ENCODE measurements at regions not wholly inside any gene's neighbourhood (a gene's known extent, or its start where the extent isn't known, plus 50 kb on each side); places are given as distances from the start of the nearest gene placed in this dataset.

DNA sequence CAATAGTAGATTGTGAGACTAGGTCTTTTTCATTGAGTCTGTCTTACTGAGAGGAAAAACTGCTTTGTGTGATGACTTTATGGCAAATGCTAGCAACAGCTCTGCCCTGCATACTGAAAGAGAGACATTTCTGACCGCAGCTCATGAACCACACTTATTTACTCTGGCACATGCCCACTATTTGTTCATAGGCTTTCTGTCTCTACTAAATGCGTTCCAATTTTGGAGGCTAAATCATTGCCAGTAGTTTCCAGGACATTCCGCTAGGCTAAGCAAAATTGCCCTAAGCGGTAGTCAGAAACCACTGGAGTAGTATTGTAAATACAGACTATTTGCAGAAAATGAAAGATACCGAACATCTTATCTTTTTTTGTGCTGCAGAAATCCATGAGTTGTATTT, 55.6 kb upstream of the DLX6 start:
- TF ChIP-seq EZH2 (IDR thresholded peaks at IDR 0.05; ENCODE audit: borderline replicate concordance, low read depth, low read length, poor library complexity, severe bottlenecking), result no peak
- no peak for TF ChIP-seq CTCF (conservative IDR thresholded peaks at IDR 0.05; ENCODE audit: low read depth, low read length)
- Histone ChIP-seq H3K27ac (ENCODE audit: low read depth, low read length, poor library complexity, severe bottlenecking) (no peak overlapping the region), H3K4me3 (ENCODE audit: low read depth, low read length, poor library complexity, severe bottlenecking) (no peak overlapping the region), H3K4me1 (ENCODE audit: insufficient read depth, low read length, poor library complexity, severe bottlenecking) (no peaks in the 10 kb centered on the region), H3K9me3 (ENCODE audit: low read depth, low read length, poor library complexity, severe bottlenecking) (no peaks in the 10 kb centered on the region), H3K36me3 (ENCODE audit: insufficient read depth, low read length, poor library complexity, severe bottlenecking) (no peaks in the 10 kb centered on the region), H3K27me3 (replicated peaks; ENCODE audit: insufficient read depth, low read depth, low read length, poor library complexity) (no peaks in the 10 kb centered on the region)
- CTCF ChIA-PET, result no interaction called here
- POLR2A ChIA-PET (ENCODE audit: low non-redundant PET), result no interaction called here
- no TSS peak for BruUV-seq (replicated peaks)
- intact Hi-C loops (cut with micrococcal nuclease; ENCODE audit: unreplicated experiment), result loop anchor here (10.0 kb wide), 1 partner anchor 55 kb away; the partner anchor contains the start of gene DLX6
- DNase-seq (ENCODE audit: low spot score), result no peak

DNA sequence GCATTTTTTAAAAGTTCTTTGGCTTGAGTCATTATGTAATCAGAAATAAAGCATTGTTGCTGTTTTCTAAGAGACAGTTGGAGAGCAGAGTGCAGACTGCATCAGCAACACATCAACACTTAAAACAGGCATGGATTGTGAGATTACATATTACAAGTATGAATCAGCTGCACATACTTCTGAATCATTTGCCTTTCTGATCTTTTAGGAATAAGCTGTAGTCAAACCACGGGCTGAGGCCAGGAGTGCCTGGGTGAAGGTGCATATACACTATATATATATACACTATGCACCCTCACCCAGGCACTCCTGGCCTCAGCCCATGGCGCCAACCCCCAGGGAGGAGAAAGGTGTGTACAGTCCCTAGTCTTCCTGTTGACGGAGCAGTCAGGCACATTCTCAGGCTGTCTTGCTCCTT, 52.4 kb upstream of the DLX6 start:
- BruUV-seq (replicated peaks), result no TSS peak
- Histone ChIP-seq H3K27me3 (replicated peaks; ENCODE audit: insufficient read depth, low read depth, low read length, poor library complexity) (no peaks in the 10 kb centered on the region), H3K9me3 (ENCODE audit: low read depth, low read length, poor library complexity, severe bottlenecking) (no peaks in the 10 kb centered on the region), H3K4me1 (ENCODE audit: insufficient read depth, low read length, poor library complexity, severe bottlenecking) (no peaks in the 10 kb centered on the region), H3K36me3 (ENCODE audit: insufficient read depth, low read length, poor library complexity, severe bottlenecking) (no peaks in the 10 kb centered on the region), H3K27ac (ENCODE audit: low read depth, low read length, poor library complexity, severe bottlenecking) (no peak overlapping the region), H3K4me3 (ENCODE audit: low read depth, low read length, poor library complexity, severe bottlenecking) (no peak overlapping the region)
- ChIA-PET CTCF (no interaction called here), POLR2A (ENCODE audit: low non-redundant PET) (no interaction called here)
- intact Hi-C loops (cut with micrococcal nuclease; ENCODE audit: unreplicated experiment), result no loop called here
- TF ChIP-seq EZH2 (IDR thresholded peaks at IDR 0.05; ENCODE audit: borderline replicate concordance, low read depth, low read length, poor library complexity, severe bottlenecking), result no peak
- no peak for TF ChIP-seq CTCF (conservative IDR thresholded peaks at IDR 0.05; ENCODE audit: low read depth, low read length)
- DNase-seq (ENCODE audit: low spot score), result no peak

- Histone ChIP-seq H3K9me3 (ENCODE audit: low read depth, low read length, poor library complexity, severe bottlenecking) (no peaks in the 10 kb centered on the region), H3K4me1 (ENCODE audit: insufficient read depth, low read length, poor library complexity, severe bottlenecking) (no peaks in the 10 kb centered on the region), H3K36me3 (ENCODE audit: insufficient read depth, low read length, poor library complexity, severe bottlenecking) (no peaks in the 10 kb centered on the region), H3K27ac (ENCODE audit: low read depth, low read length, poor library complexity, severe bottlenecking) (no peak overlapping the region), H3K4me3 (ENCODE audit: low read depth, low read length, poor library complexity, severe bottlenecking) (no peak overlapping the region), H3K27me3 (replicated peaks; ENCODE audit: insufficient read depth, low read depth, low read length, poor library complexity) (no peaks in the 10 kb centered on the region)
- ChIA-PET POLR2A (ENCODE audit: low non-redundant PET) (no interaction called here), CTCF (no interaction called here)
- no peak for DNase-seq (ENCODE audit: low spot score)
- no TSS peak for BruUV-seq (replicated peaks)
- TF ChIP-seq EZH2 (IDR thresholded peaks at IDR 0.05; ENCODE audit: borderline replicate concordance, low read depth, low read length, poor library complexity, severe bottlenecking) (no peak), CTCF (conservative IDR thresholded peaks at IDR 0.05; ENCODE audit: low read depth, low read length) (no peak)
- intact Hi-C loops (cut with micrococcal nuclease; ENCODE audit: unreplicated experiment), result no loop called here
Observed at GRCh38 chr7:96953676-96954513, 51.5 kb upstream of the DLX6 start.
